Stimulated activated naive CD4-positive, alpha-beta T cell (primary cell): ENCODE measurements at regions not wholly inside any gene's neighbourhood (a gene's known extent, or its start where the extent isn't known, plus 50 kb on each side); places are given as distances from the start of the nearest gene placed in this dataset.

Experiments used
- DNase-seq, 6 experiments: peaks; one replicate each; lab custom pipeline; 2025; lab: John Stamatoyannopoulos, UW

GRCh38 chr2:5067816-5068215 is 624.4 kb upstream of the SOX11 start:
- no peak for DNase-seq

GRCh38 chr2:5070257-5070656 is 621.9 kb upstream of the SOX11 start:
- DNase-seq, result no peak

- no peak for DNase-seq
These were observed 617.5 kb upstream of the SOX11 start for GRCh38 chr2:5074733-5075132.

GRCh38 chr2:5076599-5076998 is 615.6 kb upstream of the SOX11 start:
- no peak for DNase-seq

- DNase-seq, result no peak
These were observed 614.6 kb upstream of the SOX11 start for GRCh38 chr2:5077479-5078089.

- no peak for DNase-seq
These were observed 608.8 kb upstream of the SOX11 start for GRCh38 chr2:5083402-5083801.

GRCh38 chr2:5089409-5089808 is 602.8 kb upstream of the SOX11 start:
- DNase-seq, result no peak

- DNase-seq, result no peak
These were observed 599.1 kb upstream of the SOX11 start for GRCh38 chr2:5093056-5093455.

- no peak for DNase-seq
These were observed 598.7 kb upstream of the SOX11 start for GRCh38 chr2:5093518-5093917.

GRCh38 chr2:5094192-5094591 is 598.0 kb upstream of the SOX11 start:
- DNase-seq, result no peak

- DNase-seq, result no peak
These were observed 593.9 kb upstream of the SOX11 start for GRCh38 chr2:5098286-5098685.

GRCh38 chr2:5102823-5103222 is 589.4 kb upstream of the SOX11 start:
- no peak for DNase-seq

- no peak for DNase-seq
These were observed 580.6 kb upstream of the SOX11 start for GRCh38 chr2:5111581-5111980.

GRCh38 chr2:5119046-5119445 is 573.1 kb upstream of the SOX11 start:
- no peak for DNase-seq

- DNase-seq, result no peak
These were observed 571.1 kb upstream of the SOX11 start for GRCh38 chr2:5121121-5121520.

- no peak for DNase-seq
These were observed 570.5 kb upstream of the SOX11 start for GRCh38 chr2:5121642-5122041.

- no peak for DNase-seq
These were observed 568.5 kb upstream of the SOX11 start for GRCh38 chr2:5123582-5124196.

- DNase-seq, result no peak
These were observed 567.0 kb upstream of the SOX11 start for GRCh38 chr2:5125017-5125730.

GRCh38 chr2:5132281-5132680 is 559.9 kb upstream of the SOX11 start:
- no peak for DNase-seq

GRCh38 chr2:5140347-5140746 is 551.8 kb upstream of the SOX11 start:
- no peak for DNase-seq

GRCh38 chr2:5144159-5144558 is 548.0 kb upstream of the SOX11 start:
- DNase-seq, result no peak

GRCh38 chr2:5145053-5145452 is 547.1 kb upstream of the SOX11 start:
- DNase-seq, result no peak

- DNase-seq, result no peak
These were observed 546.4 kb upstream of the SOX11 start for GRCh38 chr2:5145801-5146200.
